ENCODE measurements at regions not wholly inside any gene's neighbourhood (a gene's known extent, or its start where the extent isn't known, plus 50 kb on each side); places are given as distances from the start of the nearest gene placed in this dataset.

DNA sequence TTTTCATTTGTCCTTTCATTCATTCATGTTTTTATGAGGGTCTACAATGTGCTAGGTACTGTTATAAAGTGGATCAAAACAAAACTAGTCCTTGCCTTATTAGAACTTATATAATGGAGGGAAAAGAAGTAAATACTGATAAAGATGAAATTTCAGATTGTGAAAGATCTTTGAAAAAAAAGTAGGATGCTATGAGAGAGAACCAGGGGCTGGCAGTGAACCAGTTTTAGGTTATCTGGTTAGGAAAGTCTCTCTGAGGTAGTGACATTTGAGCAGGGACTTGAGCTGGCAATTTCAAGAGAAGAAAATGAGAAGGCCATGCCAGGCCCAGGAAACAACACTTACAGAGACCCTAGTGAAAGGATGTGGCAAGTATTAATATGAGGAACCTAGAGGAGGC is 57.3 kb upstream of the E2F7 start:
- no peak for TF ChIP-seq EZH2 (IDR thresholded peaks at IDR 0.05; ENCODE audit: borderline replicate concordance, low read depth, low read length, severe bottlenecking)
- no peak for TF ChIP-seq CTCF (IDR thresholded peaks at IDR 0.05; ENCODE audit: extremely low read depth in 1 of 2, insufficient read depth in 1 of 2, low read depth in 1 of 2, low read length in 2 of 2)
- TF ChIP-seq POLR2A (IDR thresholded peaks at IDR 0.05; ENCODE audit: low read depth, low read length) = no peak
- no peak for TF ChIP-seq MAX (IDR thresholded peaks at IDR 0.05; ENCODE audit: insufficient read depth, insufficient read length)
- TF ChIP-seq POLR2AphosphoS5 (IDR thresholded peaks at IDR 0.05; ENCODE audit: insufficient read depth, low read depth, low read length) = no peak
- no peak for TF ChIP-seq FOS (IDR thresholded peaks at IDR 0.05; ENCODE audit: borderline replicate concordance, insufficient read depth, low read length)
- TF ChIP-seq MYC (IDR thresholded peaks at IDR 0.05; ENCODE audit: low read depth, low read length) = no peak
- TF ChIP-seq JUN (IDR thresholded peaks at IDR 0.05; ENCODE audit: borderline replicate concordance, insufficient read depth, insufficient read length, low read depth) = no peak
- no peak for TF ChIP-seq GATA2 (IDR thresholded peaks at IDR 0.05; ENCODE audit: insufficient read depth, insufficient read length, low read depth, low read length)

All from endothelial cell of umbilical vein (primary cell).